Transverse colon (tissue), 4 donors: ENCODE measurements at regions not wholly inside any gene's neighbourhood (a gene's known extent, or its start where the extent isn't known, plus 50 kb on each side); places are given as distances from the start of the nearest gene placed in this dataset.

Experiments used
- DNase-seq: peaks from one replicate; pipeline ENCODE4 v3.0.0-alpha.2; 2019
- H3K27ac ChIP-seq, 4 donors: fragments of 200-600 bp; sonication (generic); 2 replicates each; pipeline ENCODE4 v1.5.1; 2016 to 2018; ENCODE audit warnings: inconsistent platforms in 4 of 4
- H3K27me3 ChIP-seq: fragments of 200-600 bp; sonication (generic); 2 replicates; pipeline ENCODE4 v1.5.1; 2017; ENCODE audit warnings: inconsistent platforms
- H3K36me3 ChIP-seq, 4 donors: fragments of 200-600 bp; sonication (generic); 2 replicates each; pipeline ENCODE4 v1.5.1; 2017 to 2019; ENCODE audit warnings: inconsistent platforms in 4 of 4
- H3K4me1 ChIP-seq, 4 donors: fragments of 200-600 bp; sonication (generic); 2 replicates each; pipeline ENCODE4 v1.5.1; 2017 to 2020; ENCODE audit warnings: inconsistent platforms in 4 of 4
- H3K4me3 ChIP-seq, 4 donors: fragments of 200-600 bp; sonication (generic); 1 replicate in 1 of 4; 2 replicates in 3 of 4; pipeline versions ENCODE4 v1.5.1 to v1.6.1; 2017 to 2019; ENCODE audit warnings: inconsistent platforms in 4 of 4
- H3K9me3 ChIP-seq, 2 donors: fragments of 200-600 bp; sonication (generic); 2 replicates each; pipeline ENCODE4 v1.5.1; 2017 to 2019; ENCODE audit warnings: inconsistent platforms in 2 of 2
- EP300 ChIP-seq: sonication (generic); formaldehyde crosslinking; IDR thresholded peaks from one replicate; pipeline ENCODE4 v1.6.1; 2017; ENCODE audit warnings: antibody characterized with exemption, low read depth
- POLR2A ChIP-seq: fragments of 450-650 bp; IDR thresholded peaks from one replicate; pipeline ENCODE4 v1.6.1; 2016; ENCODE audit warnings: antibody characterized with exemption, mild to moderate bottlenecking, moderate library complexity
- POLR2AphosphoS5 ChIP-seq, 3 donors: sonication (generic); formaldehyde crosslinking; IDR thresholded peaks; one replicate each; pipeline ENCODE4 v1.6.1; 2016; ENCODE audit warnings: antibody characterized with exemption in 3 of 3
- WGBS, 2 donors: methylation state at CpG; one replicate each; pipeline ENCODE4 v1.1.5; 2018; ENCODE audit warnings: low coverage in 1 of 2; 5-methylcytosine and 5-hydroxymethylcytosine counted together
- in situ Hi-C, 4 donors: fragments of 200-750 bp; cut with MboI; loops; one replicate each; pipeline versions ENCODE4 v1.15.0 to v1.15.1; 2017; ENCODE audit warnings: low sequenced_read_pairs in 3 of 4, low pct_ligation_motif_present in 1 of 4, low pct_unique_long_range_greater_than_20kb in 1 of 4
- intact Hi-C: fragments of 100-400 bp; cut with DNase I; formaldehyde crosslinking; loops from one replicate; pipeline ENCODE4 v1.15.1; 2023; ENCODE audit warnings: low total_unique reads
- TF ChIP-seq, protein P1 (sequence below), 5 experiments: fragments of 200-600 bp in 3 of 5; fragments of 450-650 bp in 2 of 5; sonication (generic) in 3 of 5; IDR thresholded peaks; 1 replicate in 2 of 5; 2 replicates in 3 of 5; pipeline ENCODE4 v1.5.1; 2016 to 2017; ENCODE audit warnings: antibody characterized with exemption in 5 of 5, inconsistent platforms in 3 of 5, mild to moderate bottlenecking in 2 of 5, moderate library complexity in 1 of 5

GRCh38 chr3:182006431-182006830 is 294.7 kb downstream of the SOX2 start:
- 69 to 70% methylated on average over 4 of the region's 4 CpGs for WGBS, 2 donors
- H3K4me1 ChIP-seq = no peaks in the 10 kb centered on the region
- H3K27ac ChIP-seq = no peak overlapping the region
- H3K36me3 ChIP-seq = no peaks in the 10 kb centered on the region
- no peaks in the 10 kb centered on the region for H3K9me3 ChIP-seq
- intact Hi-C loops = no loop called here
- no peak for DNase-seq
- no peaks in the 10 kb centered on the region for H3K27me3 ChIP-seq
- H3K4me3 ChIP-seq = no peak overlapping the region
- TF ChIP-seq POLR2AphosphoS5 (IDR thresholded peaks at IDR 0.05) = no peak
- TF ChIP-seq, protein P1, sequence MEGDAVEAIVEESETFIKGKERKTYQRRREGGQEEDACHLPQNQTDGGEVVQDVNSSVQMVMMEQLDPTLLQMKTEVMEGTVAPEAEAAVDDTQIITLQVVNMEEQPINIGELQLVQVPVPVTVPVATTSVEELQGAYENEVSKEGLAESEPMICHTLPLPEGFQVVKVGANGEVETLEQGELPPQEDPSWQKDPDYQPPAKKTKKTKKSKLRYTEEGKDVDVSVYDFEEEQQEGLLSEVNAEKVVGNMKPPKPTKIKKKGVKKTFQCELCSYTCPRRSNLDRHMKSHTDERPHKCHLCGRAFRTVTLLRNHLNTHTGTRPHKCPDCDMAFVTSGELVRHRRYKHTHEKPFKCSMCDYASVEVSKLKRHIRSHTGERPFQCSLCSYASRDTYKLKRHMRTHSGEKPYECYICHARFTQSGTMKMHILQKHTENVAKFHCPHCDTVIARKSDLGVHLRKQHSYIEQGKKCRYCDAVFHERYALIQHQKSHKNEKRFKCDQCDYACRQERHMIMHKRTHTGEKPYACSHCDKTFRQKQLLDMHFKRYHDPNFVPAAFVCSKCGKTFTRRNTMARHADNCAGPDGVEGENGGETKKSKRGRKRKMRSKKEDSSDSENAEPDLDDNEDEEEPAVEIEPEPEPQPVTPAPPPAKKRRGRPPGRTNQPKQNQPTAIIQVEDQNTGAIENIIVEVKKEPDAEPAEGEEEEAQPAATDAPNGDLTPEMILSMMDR (IDR thresholded peaks at IDR 0.05) = no peak
- TF ChIP-seq EP300 = no peak
- no peak for TF ChIP-seq POLR2A
- in situ Hi-C loops = no loop called here

DNA sequence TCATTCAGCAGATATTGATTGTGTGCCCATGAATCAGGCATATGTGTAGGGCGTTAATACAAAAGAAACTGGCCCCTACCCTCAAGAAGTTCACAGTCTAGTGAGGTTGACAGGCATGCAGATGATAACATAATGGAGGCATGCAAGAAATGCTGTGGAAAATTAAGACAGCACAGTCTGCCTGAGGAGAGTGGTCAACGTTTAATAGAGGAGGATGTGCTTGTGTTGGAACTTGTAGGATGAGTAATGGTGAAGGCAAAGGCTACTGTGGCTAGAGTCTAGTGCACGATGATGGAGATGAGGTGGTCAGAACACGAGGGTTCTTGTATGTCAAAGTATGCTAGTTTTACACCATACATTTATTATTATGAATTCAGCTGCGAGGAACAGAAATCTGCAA is 295.7 kb downstream of the SOX2 start:
- no peak for DNase-seq
- 74 to 77% methylated on average over 5 of the region's 5 CpGs for WGBS, 2 donors
- intact Hi-C loops (no loop called here), in situ Hi-C loops (no loop called here)
- TF ChIP-seq POLR2AphosphoS5 (IDR thresholded peaks at IDR 0.05) = no peak
- no peak for TF ChIP-seq POLR2A
- TF ChIP-seq, protein P1 (IDR thresholded peaks at IDR 0.05) = no peak
- TF ChIP-seq EP300 = no peak
- Histone ChIP-seq H3K4me3 (no peak overlapping the region), H3K27ac (no peak overlapping the region), H3K36me3 (no peaks in the 10 kb centered on the region), H3K9me3 (no peaks in the 10 kb centered on the region), H3K4me1 (no peaks in the 10 kb centered on the region), H3K27me3 (no peaks in the 10 kb centered on the region)

- DNase-seq = no peak
- no peak overlapping the region for H3K27ac ChIP-seq
- H3K27me3 ChIP-seq = no peaks in the 10 kb centered on the region
- intact Hi-C loops = no loop called here
- in situ Hi-C loops = no loop called here
- H3K9me3 ChIP-seq = no peaks in the 10 kb centered on the region
- H3K36me3 ChIP-seq = no peaks in the 10 kb centered on the region
- TF ChIP-seq POLR2A = no peak
- TF ChIP-seq EP300 = no peak
- TF ChIP-seq, protein P1 (IDR thresholded peaks at IDR 0.05) = no peak
- WGBS, 2 donors = 80 to 89% methylated on average over 2 of the region's 2 CpGs
- H3K4me3 ChIP-seq = no peak overlapping the region
- no peaks in the 10 kb centered on the region for H3K4me1 ChIP-seq
These were observed 306.6 kb downstream of the SOX2 start for GRCh38 chr3:182018361-182018760.

DNA sequence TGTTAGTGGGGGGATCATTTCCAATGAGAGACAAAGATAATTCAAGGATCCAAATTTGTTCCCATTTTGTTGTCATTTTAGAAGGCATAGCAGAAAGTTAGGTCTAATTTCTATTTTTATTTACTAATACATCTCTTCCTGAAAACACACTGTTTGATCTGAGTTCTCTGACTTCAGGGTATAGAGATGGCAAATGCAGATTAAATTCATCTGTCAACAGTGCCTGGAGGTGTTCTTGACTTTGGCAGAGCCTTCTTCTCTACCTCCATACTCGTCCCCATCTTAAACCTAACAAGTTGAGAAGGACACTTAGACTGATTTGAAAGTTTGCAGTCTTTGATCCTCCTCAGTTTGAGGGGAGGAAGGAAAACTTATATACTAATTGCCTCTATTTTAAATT is 308.2 kb downstream of the SOX2 start:
- 43 to 69% methylated on average over 1 of the region's 1 CpG for WGBS, 2 donors
- no peak overlapping the region for H3K4me3 ChIP-seq
- H3K4me1 ChIP-seq = no peaks in the 10 kb centered on the region
- in situ Hi-C loops (no loop called here), intact Hi-C loops (no loop called here)
- DNase-seq = no peak
- TF ChIP-seq POLR2AphosphoS5 (IDR thresholded peaks at IDR 0.05) (no peak), EP300 (no peak)
- no peaks in the 10 kb centered on the region for H3K9me3 ChIP-seq
- no peak overlapping the region for H3K27ac ChIP-seq
- H3K36me3 ChIP-seq = no peaks in the 10 kb centered on the region
- H3K27me3 ChIP-seq = no peaks in the 10 kb centered on the region

DNA sequence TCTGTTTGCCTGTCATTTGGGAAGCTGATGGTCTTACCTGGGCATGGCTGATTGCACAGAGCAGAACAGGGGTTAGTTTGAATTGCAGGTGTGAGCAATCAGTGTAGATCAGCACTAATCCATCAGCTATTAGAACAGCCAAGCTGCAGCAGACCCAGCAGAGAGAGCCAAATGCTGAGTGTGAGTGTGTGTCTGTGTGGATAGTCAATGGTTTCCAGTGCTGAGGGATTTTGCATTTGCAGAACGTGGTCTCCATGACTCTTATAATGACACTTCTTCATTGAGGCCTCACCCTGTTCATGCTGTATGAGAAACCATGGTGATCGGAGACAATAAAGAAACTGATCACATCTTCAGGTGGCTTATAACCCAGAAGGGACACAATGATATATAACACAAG is 312.1 kb downstream of the SOX2 start:
- intact Hi-C loops = no loop called here
- H3K36me3 ChIP-seq = no peaks in the 10 kb centered on the region
- H3K4me1 ChIP-seq = no peaks in the 10 kb centered on the region
- no peak for DNase-seq
- no peak overlapping the region for H3K4me3 ChIP-seq
- H3K9me3 ChIP-seq = no peaks in the 10 kb centered on the region
- no peaks in the 10 kb centered on the region for H3K27me3 ChIP-seq
- H3K27ac ChIP-seq = no peak overlapping the region
- no peak for TF ChIP-seq POLR2A
- TF ChIP-seq EP300 = no peak
- TF ChIP-seq, protein P1 (IDR thresholded peaks at IDR 0.05) = no peak
- TF ChIP-seq POLR2AphosphoS5 (IDR thresholded peaks at IDR 0.05) = no peak
- in situ Hi-C loops = no loop called here
- WGBS, 2 donors = 50 to 73% methylated on average over 2 of the region's 2 CpGs
